Posterior vena cava (tissue), 2 donors: ENCODE measurements at regions not wholly inside any gene's neighbourhood (a gene's known extent, or its start where the extent isn't known, plus 50 kb on each side); places are given as distances from the start of the nearest gene placed in this dataset.

Experiments
- DNase-seq: peaks from one replicate; pipeline ENCODE4 v3.0.0-alpha.2; 2020; ENCODE audit warnings: low spot score
- intact Hi-C, 2 donors: fragments of 100-400 bp; cut with DNase I; formaldehyde crosslinking; loops; one replicate each; pipeline versions ENCODE4 v1.14.1 to v1.14.2; 2022 to 2023
- donor health status: DM: yes; HTN: yes; CAD: no.
- donor health status: DM: yes; HTN: yes; CAD: no.

GRCh38 chr1:79694241-79694640 is 687.7 kb upstream of the ADGRL4 start:
- intact Hi-C loops = no loop called here
- DNase-seq = no peak

DNA sequence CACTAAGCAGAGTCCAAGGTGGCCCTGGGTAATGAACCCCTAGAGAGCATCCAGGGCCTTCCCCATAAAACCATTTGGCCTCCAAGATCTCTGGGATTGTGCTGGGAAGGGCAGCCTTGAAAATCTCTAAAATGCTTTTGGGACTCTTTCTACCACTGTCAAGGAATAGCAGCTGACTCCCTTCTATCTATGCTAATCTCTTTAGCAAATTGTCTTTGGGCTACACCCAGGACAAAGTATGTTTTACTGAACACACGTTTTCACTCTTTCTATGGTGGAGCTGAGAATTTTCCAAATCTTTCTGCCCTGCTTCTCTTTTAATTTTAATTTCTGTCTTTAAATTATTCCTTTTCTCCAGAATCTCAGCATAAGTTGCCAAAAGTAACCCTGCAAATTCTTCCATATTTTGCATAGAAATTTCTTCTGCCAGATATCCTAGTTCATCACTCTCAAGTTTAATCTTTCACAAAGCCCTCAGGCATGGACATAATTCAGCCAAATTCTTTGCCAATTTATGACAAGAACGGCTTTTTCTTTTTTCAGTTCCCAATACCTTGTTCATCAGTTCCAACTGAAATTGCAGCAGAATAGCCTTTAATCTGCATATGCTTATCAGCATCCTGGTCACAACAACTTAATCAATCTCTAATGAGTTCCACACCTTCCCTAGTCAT is 687.0 kb upstream of the ADGRL4 start:
- intact Hi-C loops = no loop called here
- no peak for DNase-seq

GRCh38 chr1:79692519-79692918 is 686.0 kb upstream of the ADGRL4 start:
- intact Hi-C loops = no loop called here
- DNase-seq = no peak

DNA sequence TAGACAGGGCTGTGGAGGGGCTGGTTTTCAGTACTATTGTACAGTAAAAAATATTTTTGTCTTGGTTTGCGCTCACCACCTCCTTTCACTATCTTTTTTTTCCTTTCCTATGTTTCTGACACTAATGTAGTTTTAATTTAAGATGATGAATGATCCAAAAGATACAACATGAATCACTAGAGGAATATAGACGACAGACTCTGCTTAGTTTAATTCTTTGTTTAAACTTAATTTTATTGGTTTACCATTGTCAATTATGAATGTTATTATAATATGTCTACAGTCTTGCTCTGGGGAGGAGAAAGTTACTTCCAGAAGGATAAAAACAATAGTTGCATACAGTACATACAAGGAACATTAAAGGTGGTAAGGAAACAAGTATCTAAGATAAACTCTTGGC is 682.4 kb upstream of the ADGRL4 start:
- intact Hi-C loops = loop anchor here in 1 of 2 donors (5.0 kb wide), 1 partner anchor 1082 kb away; no protein-coding TSS in a partner anchor
- no peak for DNase-seq

- DNase-seq = no peak
- intact Hi-C loops = no loop called here
Observed at GRCh38 chr1:79683420-79683819, 676.9 kb upstream of the ADGRL4 start.

DNA sequence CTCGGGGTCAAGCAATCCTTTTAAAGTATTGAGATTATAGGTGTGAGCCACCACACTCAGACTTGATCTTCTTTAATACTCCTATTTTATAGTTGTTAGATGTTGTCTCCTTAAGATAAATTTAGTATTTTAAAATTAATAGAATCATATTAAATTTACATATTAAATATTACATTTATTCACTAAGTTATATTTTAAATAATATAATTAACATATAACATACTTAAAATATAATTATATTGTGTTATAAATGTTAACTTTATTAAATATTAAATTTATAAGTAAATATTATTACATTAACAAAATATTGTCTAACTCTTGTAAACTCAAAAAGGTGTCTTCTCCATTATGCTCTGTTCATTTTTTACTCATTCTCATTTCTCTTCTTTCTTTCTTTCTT is 675.9 kb upstream of the ADGRL4 start:
- DNase-seq = no peak
- intact Hi-C loops = no loop called here

DNA sequence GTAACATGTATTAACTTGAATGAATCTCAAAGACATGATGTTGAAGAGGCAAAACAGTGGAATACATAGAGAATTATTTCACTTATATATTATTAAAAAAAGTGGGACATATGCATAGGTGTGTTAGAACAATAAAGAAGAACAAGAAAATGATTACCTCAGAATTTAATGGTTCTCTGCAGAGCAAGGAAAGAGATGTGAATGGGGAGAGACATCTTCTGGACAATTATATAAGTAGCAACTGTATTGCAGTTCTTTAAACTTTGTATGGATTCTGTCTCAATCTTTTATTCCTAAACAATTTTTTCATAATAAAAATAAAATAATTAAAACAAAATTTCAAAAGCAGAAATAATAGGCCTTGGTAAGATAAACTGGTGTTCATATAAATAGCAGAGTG is 674.9 kb upstream of the ADGRL4 start:
- intact Hi-C loops = no loop called here
- no peak for DNase-seq

GRCh38 chr1:79679916-79680315 is 673.4 kb upstream of the ADGRL4 start:
- no peak for DNase-seq
- intact Hi-C loops = no loop called here

- no peak for DNase-seq
- intact Hi-C loops = no loop called here
Observed at GRCh38 chr1:79667848-79668696, 661.5 kb upstream of the ADGRL4 start.

- no peak for DNase-seq
- intact Hi-C loops = no loop called here
Observed at GRCh38 chr1:79667166-79667565, 660.6 kb upstream of the ADGRL4 start.

- DNase-seq = no peak
- intact Hi-C loops = no loop called here
Observed at GRCh38 chr1:79663916-79664315, 657.4 kb upstream of the ADGRL4 start.

- intact Hi-C loops = no loop called here
- DNase-seq = no peak
Observed at GRCh38 chr1:79662596-79662995, 656.1 kb upstream of the ADGRL4 start.

GRCh38 chr1:79660129-79660528 is 653.6 kb upstream of the ADGRL4 start:
- no peak for DNase-seq
- intact Hi-C loops = no loop called here

DNA sequence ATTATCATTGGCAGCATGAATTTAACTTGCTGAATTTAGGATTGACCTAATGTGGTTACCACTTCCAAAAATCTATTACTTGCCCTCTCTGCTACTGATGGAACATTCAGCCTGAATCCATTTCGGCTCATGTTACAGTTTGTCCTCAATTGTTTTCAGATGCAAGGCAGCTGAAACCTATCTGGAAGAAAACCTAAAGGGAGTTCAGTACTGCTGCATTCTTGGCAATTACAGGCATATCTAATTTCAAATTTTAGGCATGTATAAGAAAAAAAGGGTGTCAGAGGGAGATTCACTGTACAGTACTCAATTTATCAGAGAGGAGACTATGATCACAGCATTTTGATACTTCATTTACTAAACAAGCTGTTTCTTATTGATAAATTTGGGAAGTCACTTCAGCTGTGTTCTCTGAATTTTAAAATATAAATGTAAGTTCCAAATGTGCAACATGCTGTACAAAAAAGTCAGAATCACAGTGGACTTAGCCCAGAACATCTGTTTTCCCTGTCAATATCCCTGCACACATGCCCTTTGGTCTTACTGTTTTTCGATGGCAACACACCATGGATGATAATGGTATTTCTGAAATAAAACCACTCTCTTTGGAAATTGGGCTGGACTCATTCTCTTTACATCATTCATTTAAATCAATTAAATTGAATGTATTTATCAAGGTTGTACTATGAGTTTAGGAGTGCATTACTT is 651.6 kb upstream of the ADGRL4 start:
- intact Hi-C loops = no loop called here
- DNase-seq = no peak

DNA sequence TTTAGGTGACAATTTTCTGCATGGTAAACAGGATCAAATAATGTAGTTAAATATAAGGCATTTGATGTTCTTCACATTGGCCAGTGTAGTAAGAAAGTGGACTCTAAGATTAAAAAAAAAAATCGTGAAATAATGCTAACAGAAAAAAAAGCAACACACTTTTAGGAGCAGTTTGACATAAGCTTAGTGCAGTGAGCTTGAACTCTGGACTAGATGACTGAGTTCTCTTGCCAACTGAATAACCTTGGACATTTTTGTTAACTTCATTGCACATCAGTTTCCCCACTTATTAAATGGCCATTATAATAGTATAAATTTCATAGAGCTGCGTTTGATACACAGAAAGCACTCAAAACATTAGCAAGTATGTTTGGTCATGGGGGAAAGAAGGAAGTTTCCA is 649.3 kb upstream of the ADGRL4 start:
- intact Hi-C loops = no loop called here

GRCh38 chr1:79652426-79652825 is 645.9 kb upstream of the ADGRL4 start:
- intact Hi-C loops = no loop called here
- DNase-seq = no peak

More for the DNA sequence above, 649.3 kb upstream of the ADGRL4 start:
- DNase-seq = no peak

- intact Hi-C loops = no loop called here
- DNase-seq = no peak
Observed at GRCh38 chr1:79648126-79648525, 641.6 kb upstream of the ADGRL4 start.

- intact Hi-C loops = no loop called here
Observed at GRCh38 chr1:79646880-79647279, 640.4 kb upstream of the ADGRL4 start.

DNA sequence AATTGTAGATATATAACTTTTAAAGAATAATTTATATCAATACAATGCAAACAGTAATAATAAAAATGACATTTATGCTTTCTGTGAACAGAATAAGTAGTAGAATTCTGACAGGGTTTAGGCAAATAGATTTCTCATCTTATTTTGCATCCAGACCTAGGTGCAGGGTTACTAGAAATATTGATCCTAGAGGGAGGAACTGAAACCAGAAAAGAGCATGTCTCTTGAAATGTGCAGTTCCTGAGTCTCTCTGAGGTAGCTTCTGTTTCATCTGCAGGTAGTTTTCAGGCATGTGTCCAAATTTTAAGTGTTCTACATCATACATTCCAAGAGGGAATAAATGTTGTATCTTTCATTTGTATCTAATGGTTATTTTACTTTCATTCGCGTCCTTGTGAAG is 631.9 kb upstream of the ADGRL4 start:
- intact Hi-C loops = no loop called here

More at GRCh38 chr1:79646880-79647279, 640.4 kb upstream of the ADGRL4 start:
- no peak for DNase-seq

DNA sequence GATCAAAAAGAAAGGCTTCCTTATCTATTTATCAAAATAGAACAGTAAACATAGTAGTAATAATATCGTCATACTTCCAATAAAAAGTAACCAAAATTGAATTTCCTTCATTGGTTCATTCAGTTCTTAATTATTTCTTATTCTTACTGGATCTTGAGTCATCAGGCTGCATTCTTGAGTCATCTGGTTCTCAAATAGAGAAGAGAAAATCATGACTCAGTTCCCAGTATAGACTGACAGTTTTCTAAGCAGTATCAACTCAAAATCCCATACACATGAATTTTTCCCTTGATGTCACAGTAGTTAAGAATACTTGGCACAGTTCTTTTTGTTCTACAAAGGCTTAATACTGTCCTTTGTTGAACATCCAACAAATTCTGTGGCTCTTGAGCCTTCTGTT is 626.9 kb upstream of the ADGRL4 start:
- intact Hi-C loops = no loop called here

More for the DNA sequence above, 631.9 kb upstream of the ADGRL4 start:
- no peak for DNase-seq

More for the DNA sequence above, 626.9 kb upstream of the ADGRL4 start:
- DNase-seq = no peak
